ENCODE measurements at regions not wholly inside any gene's neighbourhood (a gene's known extent, or its start where the extent isn't known, plus 50 kb on each side); places are given as distances from the start of the nearest gene placed in this dataset.
"Not testable (repeated sequence)": the region's sequence is repeated elsewhere in the genome, so short reads cannot be mapped to it uniquely, and the experiment has no call there.

DNA sequence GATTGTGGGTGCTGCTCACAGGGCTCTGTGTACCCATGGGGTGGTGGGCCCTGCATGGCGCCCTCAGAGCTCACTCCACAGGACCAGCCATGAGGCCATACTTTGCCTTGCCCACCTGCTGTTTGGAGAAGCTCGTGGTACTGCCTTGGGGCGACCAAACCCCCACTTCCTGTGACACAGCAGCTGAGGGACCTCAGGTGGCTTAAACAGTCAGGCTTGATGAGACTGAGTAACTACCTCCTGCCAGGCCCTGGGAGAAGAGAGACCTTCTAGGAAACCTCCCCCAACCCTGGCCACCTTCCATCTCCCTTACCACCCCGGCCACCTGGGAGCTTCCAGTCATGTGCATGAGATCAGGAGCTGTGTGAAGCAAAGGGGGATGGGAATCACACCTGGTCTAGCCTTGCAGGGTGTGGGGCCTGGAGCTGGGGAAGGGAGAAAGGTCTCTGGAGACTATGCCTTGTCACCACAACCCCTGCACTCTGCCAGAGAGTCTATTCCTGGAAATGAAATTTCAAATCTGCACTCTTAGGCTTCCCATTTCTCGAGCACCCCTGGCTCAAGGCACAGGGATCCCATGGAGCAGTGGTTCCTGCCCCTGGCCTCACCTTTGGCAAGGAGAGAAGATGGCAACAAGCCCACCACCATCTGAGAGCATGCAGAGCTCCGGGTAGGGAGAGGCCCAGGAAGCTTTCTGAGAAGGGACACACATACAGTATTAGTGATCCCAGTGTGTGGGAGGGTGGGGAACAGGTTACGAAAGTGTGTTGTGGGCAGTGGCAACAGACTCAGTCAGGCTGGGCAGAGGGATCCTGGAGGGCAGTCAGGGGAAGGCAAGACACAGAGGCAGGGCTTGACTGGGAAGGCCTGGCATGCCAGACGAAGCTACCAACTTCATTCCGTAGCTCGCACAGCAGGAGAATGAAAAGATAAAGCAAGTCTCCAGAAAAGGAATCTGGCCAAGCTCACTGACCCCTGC, 125.0 kb downstream of the URI1 start:
- DNase-seq (ENCODE audit: low read depth): no peak

DNA sequence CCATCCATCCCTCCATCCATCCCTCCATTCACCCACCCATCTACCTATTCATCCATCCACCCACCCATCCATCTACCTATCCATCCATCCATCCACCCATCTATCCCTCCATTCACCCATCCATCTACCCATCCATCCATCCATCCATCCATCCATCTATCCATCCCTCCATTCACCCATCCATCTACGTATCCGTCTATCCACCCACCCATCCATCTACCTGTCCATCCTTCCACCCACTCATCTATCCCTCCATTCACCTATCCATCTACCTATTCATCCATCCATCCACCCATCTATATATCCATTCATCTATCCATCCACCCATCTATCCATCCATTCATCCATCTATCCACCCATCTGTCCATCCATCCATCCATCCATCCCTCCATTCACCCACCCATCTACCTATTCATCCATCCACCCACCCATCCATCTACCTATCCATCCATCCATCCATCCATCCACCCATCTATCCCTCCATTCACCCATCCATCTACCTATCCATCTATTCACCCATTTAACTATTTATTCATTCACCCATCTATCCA, 126.0 kb downstream of the URI1 start:
- DNase-seq (ENCODE audit: low read depth): not testable (repeated sequence)

DNA sequence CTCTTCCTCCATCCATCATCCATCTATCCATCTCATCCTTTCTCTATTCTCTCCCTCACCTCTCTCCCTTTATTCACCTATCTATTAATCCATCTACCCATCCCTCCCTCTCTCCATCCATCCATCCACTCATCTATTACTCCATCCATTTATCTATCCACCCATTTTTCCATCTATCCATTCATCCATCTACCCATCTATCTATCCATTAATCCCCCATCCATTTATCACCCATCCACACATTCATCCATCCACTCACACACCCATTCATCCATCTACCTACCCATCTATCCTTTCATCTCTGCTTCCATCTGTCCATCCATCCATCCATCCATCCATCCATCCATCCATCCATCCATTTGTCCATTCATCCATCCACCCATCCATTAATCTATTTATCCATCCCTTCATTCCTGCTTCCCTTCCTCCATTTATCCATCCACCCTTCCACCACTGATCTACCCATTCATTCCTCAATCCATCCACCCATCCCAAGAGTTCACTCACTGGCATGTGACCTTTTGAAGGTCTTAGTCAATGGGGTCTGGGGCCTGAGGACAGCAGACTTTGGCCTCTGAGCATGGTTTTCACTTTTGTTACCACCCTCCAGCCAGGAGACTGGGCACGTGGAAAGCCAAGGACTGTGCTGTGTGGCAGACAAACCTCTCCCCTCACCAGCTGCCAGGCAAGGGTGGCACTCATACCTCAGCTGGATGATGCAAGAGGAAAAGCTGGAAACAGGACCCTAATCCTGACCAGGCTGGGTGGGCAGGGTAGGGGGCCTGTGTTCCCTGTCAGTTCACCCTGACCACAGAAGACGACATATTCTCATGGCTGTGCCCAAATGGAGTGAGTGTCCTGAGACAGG, 126.7 kb downstream of the URI1 start:
- DNase-seq (ENCODE audit: low read depth): no peak

DNA sequence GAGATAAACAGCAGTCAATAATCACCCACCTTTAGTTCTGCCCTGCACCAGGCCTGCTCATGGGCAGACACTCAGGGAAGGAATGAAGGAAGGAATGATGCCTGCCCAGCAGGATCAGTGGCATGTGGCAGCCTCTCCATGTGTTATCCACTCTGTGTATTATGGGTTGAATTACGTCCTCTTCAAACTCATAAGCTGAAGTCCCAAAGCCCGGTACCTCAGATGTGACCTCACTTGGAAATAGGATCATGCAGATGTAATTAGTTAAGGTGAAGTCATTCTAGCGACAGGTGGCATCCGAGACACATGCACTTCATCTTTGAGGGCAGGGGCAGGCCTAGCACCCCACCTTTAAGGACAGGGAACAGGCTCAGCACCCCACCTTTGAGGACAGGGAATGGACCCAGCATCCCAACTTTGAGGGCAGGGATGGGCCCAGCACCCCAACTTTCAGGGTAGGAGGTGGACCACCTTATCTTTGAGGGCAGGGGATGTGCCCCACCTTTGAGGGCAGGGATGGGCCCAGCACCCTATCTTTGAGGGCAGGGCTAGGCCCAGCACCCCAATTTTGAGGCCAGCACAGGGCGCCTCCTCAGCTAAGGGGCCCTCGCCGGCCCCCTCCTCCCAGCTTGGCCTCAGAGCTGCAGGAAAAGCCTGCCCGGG, 127.6 kb downstream of the URI1 start:
- no peak for DNase-seq (ENCODE audit: low read depth)

DNA sequence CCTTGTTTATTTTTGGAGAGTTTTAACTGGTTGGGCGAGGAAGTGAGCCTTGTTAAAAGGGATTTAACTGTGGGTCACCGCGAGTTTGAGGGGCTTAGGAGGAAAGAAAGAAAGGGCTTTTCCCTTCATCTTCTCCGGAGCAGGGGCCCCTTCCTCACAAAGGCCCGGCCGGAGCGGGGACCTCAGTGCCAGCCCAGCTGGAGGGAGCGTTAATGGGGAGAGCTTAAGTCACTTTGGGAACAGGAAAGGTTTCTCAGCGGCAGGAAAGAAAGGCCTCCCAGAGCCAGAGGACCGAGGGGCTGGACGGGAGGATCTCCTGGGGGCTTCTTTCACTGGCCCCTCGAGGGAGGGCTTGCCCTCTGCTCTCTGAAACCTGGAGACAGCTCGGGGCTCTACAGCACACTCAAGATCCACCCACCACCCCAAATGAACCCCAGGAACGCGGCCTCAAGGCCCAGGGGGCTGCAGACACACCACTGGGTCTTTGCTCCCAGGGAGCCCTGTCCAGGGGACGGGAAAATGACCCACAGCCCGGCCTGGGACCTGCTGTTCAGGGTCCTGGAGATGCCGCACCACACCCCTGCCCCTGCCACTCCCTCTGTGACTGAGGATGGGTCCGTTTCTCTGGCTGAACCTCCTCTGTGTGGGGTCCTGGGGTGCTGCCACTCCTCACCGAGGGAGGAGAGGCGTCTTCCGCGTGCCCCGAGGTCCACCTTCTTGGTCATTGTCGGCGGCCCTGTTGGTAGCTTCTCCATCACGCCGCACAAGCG, 128.3 kb downstream of the URI1 start:
- DNase-seq (ENCODE audit: low read depth): no peak

DNA sequence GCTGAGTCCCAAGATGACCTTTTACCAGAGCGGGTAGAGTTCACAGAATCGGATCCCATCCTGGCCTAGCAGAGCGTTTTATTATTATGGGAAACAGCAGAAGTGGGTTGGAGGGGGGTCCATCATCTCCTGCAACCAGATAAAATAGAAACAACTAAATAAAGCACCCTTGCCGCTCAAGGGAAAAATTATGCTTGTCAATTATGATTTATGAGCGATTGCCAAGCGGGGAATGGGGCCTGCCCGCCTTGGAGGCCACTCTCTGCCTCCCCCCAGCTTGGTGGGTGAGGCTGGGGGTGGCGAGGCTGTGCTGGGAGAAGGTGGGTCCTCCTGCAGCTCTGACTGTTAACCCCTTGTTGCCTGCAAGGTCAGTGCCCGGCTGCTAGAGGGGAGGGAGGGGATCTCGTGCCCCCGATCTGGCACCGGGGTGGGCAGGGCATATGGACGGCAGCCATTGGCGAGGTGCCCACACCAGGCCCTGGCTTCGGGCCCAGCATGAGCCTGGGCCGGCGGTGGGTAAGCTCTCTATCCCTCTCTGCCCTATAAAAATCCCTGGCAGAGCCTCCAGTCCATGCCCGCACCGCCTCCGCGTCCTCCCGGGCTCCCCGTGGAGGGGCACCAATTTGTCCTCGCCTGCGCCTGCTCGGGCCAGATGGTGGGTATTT, 129.1 kb downstream of the URI1 start:
- no peak for DNase-seq (ENCODE audit: low read depth)

DNA sequence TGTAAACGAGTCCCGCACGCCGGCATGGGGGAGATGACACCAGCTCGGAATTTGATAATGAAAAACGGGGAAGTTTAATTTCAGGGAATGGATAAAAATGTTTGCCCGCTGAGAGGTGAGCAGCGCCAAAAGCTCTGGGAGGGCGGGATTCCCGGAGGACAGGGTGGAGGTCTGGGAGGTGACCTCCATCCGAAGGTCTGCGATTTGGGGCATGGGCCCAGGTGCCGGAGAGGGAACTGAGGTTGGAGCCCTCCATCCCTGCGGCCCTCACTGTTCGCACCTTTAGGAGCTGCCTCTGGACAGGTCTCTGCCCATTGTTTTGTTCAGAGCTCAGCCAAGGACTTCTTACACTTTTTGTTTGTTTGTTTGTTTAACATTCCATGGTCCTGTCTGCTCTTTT, 129.8 kb downstream of the URI1 start:
- DNase-seq (ENCODE audit: low read depth): no peak

DNA sequence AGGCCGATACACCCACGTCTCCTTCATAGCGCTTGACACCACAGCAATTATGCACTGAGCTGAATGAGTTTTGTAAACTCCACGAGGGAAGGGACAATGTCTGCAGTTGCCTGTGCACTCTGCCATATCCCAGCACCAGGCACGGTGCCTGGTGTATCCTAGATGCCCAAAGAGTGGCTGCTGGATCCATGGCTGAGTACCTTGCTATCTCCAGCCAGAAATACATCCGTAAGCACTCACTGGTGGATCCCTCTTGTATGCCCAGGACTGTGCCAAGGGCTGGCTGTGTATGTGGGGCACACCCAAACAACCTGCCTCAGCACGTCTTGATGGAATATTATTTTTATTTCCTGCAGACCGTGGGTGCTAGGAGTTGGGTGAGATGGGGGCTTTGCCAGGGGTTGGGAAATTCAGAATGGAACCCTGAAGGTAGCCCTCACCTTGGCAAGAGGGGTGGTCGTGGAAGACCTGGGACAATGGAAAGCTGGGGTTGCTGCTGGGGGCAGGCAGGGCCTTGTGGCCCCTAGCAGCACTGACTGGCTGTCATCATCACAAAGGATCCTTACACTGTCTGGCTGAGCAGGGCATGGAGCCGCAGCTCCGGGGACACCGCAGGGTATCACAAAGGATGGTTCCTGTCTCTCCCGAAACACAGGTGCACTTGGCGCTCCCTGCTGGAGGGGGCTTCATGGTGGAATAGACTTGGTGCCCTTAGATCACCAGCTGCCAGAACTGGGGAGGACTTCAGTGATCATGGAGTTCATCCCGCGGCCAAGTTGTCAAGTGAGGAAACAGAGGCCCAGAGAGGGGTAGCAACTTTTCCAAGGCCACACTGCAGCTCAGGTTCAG, 131.3 kb downstream of the URI1 start:
- DNase-seq (ENCODE audit: low read depth): no peak

DNA sequence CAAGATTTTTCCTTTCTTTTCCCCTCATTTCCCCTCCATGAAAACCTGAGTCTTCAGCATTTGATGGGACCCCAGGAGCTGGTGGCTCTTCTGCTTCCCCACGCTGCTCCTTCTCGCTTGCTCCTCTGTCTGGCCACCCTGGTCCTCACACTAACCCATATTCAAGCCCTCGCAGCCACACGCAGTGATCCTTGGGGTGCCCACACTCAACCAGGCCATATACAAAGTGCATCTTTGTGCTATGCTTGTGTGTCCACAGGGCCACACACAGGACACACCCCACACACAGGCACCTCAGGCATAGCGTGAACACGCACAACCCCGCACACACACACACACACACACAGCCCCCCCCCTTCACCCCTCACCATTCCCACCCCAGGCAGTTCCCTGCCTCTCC, 132.1 kb downstream of the URI1 start:
- DNase-seq (ENCODE audit: low read depth): no peak

DNA sequence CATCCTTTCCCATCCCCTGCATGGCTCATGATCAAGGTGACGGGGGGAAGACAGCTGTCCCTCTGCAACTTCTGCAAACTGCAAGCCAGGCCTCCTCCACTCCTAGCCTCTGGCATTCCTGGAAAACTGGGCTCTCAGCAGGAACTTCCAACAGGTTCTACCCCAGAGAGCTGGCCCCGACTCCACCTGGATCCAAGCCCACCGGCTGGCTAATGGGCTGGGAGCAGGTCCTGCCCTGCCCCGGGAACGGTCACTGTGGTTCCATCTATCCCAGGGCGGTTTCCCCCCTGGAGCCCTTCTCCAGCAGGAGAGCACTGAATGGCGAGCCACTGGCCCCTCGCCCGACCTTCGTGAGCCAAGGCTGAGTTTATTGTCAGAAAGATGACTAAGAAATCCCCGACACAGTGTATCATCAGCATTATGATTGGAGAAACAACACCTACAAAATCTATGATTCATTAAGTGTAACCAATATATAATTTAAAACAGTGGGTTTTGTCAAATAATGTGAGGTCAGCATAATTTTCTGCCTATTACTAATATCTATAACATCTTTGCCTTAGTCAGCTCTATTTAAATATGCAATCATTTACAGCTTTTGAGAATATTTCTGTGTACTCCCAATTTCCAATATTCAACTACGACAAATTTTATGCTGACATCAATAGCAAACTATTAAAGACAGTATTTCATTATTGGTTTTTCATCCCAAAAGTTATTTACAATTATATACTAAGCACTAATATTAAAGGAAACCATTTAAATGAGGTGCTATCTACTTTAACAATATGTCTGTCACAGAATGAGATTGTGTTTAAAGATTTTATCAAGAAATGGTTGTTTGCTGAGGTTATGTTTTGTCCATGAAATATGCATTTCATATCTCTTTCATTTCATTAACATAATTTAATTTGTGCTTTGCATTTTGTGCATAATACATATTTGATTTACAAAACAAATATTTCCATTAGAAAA, 133.0 kb downstream of the URI1 start:
- no peak for DNase-seq (ENCODE audit: low read depth)

DNA sequence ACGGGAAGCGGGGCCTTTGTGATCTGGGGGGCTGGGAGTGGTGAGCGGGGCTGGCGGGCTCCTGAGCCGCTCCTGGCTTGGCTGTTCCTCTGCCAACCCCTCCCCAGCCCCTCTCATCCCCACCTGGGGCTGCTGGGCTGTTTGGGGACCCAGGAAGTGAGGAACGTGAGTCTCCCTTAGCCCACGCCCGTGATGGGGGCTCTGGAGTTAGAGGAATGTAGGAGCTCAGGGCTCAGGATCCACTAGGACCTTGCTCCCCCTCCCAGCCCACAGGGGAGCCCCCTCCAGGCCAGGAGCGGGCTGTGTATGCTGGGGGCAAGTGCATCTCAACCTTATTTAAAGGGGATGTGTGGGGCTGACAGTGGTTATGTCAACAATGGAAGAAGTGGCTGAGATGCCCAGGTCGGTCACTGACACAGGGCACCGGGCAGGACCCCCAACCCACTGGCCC, 134.1 kb downstream of the URI1 start:
- no peak for DNase-seq (ENCODE audit: low read depth)

DNA sequence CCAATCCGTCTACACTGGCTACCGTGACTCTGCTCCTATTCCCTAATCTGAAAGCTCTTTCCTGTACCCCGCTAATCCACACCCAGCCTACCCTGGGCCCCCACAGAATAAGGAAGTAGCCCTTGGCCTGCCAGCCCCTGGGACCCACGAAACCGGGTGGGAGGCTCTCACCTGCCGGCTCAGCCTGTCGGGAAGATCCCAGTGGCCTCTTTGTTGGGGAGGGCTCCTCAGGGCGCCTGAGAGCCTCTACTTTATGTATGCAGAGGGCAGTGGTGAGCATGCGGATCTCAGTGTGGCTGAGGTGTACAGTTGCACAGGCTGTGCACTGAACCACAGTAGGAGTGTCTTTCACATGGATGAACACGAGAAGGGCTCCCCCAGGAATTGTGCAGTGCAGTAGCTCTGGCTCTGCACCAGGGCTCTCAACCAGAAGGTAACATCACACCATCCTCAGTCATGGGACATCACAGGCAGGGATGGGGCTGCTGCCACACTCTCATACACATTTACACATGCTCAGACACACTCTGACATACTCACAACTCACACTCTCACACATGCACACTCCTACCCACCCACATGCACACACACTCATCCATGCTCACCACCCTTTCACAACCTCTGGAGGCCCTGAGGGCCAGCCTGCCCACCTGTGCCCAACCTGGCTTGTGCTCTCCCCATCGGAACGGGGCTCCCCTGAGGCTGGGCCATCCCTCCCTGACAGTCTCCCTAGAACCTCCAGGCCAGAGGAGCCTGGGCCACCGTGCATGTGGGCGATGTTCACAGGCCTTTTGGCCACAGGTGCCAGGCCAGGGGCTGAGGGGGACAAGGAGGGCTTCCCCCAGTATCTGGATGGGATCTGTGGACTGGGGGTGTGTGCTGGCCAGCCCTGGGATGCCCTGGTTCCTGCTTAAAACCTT, 135.0 kb downstream of the URI1 start:
- DNase-seq (ENCODE audit: low read depth): no peak

DNA sequence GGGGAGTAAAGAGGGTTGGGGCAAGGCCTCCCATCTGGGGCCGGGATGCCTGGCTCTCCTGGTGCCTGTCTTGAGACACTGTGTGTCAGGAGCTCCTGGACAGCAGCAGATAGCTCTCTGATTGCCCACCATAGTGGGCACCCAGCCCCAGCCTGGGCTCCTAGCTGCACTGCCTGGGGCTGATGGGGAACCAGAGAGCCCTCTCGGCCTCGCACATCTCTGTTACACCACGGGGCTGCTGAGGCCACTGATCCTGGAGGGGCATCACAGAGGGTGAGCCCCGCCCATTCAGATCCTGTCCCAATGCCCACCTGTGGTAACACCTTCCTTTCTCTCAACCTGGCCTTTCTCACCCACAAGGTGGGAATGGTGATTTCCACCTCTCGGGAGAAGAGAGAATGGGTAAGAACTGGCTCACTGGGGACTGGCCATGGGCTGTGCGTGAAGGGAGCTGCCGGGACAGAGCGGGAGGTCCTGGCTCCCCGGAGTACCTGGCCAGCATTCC, 135.9 kb downstream of the URI1 start:
- DNase-seq (ENCODE audit: low read depth): no peak

DNA sequence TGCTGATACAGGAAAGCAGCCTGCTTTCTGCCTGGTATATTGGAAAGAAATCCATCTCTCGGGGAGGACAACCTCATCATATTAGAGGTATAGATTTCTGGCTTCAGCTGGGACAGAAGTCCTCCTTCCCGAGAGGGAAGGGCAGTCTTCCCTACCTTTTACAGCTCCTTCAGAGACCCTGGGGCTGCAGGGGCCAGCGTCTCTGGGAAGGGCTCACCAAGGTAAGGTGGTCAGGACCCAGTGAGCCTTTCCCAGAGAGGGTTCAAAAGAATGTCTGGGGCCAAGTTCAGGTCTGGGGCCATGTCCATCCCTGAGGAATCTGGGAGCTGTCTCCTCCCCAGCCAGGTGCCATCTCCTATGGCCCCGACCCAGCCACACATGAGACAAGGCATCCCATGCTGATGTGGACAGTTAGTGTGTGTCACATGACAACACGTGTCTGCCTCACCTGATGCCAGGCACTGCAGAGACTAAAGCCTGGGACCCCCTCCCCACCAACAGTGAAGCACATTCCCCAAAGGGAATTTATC, 136.4 kb downstream of the URI1 start:
- DNase-seq (ENCODE audit: low read depth): no peak

DNA sequence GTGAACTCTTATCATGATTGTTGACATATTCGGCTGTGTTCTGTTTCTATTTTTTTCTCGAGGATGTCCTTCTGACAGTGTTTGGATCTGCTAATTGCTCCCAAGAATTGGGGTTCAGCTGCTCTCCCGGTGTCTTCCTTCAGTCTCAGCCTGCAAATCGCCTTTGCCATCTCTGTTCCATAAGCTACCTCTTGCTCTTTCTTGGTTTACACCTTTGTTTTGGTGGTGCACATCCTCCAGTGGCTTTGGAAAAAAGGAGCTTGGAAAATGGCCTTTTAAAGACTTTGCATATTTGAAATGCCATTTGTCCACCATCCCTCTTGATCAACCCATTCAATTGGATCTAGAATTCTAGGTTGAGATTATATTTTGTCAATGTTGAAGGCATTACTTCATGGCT, 137.2 kb downstream of the URI1 start:
- no peak for DNase-seq (ENCODE audit: low read depth)

DNA sequence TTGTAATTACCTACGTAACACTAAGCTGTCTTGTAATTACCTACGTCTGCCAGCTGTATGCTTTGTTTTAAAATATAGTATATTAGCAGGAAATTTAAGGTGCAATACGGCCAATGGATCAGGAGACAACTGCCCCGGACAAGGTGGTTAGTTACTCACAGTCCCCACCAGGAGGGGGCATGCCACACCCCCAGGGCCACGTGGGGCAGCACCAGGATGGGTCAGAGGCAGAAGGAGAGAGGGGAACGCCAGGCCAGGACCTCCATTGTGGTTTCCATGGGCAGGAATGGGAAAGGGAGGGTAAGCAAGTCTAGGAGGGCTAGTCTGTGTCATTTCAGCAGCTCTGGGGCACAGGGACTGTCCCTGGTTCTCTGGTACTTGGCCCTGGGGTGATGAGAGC, 140.1 kb downstream of the URI1 start:
- no peak for DNase-seq (ENCODE audit: low read depth)

DNA sequence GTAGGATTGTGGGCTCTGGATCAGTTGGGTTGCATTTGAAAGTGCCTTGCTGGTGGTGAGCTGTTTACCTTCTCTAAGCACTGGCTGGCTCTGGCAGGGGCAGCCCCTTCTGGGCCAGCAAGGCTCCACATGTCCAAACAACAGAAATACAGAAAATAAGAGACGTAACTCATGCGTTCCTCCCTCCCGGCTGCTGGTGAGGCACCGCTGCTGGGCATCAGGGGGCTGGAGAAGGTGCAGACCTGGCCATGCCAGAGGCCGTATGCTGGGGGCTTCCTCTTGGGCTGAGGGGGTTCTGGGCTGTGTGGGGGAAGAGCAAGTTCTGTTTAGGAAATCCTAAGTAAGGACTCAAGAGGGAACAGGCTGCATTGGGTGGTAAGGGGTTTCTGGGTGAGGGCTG, 140.6 kb downstream of the URI1 start:
- DNase-seq (ENCODE audit: low read depth): no peak
